H9 (cell line): ENCODE measurements at regions not wholly inside any gene's neighbourhood (a gene's known extent, or its start where the extent isn't known, plus 50 kb on each side); places are given as distances from the start of the nearest gene placed in this dataset.

Experiments used
- DNase-seq: peaks from one replicate; pipeline ENCODE4 v3.0.0-alpha.2; 2017
- H2AFZ ChIP-seq: one replicate; pipeline ENCODE4 v1.6.1; 2013; ENCODE audit warnings: mild to moderate bottlenecking, low read length, control low read depth, moderate library complexity
- H2AK5ac ChIP-seq: 2 replicates; pipeline ENCODE4 v1.6.1; 2013; ENCODE audit warnings: low read length, control low read depth, mixed read lengths; ENCODE audit not compliant: insufficient read length
- H2BK120ac ChIP-seq: one replicate; pipeline ENCODE4 v1.6.1; 2013; ENCODE audit warnings: low read depth, mild to moderate bottlenecking, low read length, control low read depth, inconsistent platforms; ENCODE audit not compliant: poor library complexity, severe bottlenecking
- H2BK12ac ChIP-seq: 2 replicates; pipeline ENCODE4 v1.6.1; 2013; ENCODE audit warnings: low read length, control low read depth, mixed read lengths, low read depth; ENCODE audit not compliant: insufficient read length
- H2BK15ac ChIP-seq: 2 replicates; pipeline ENCODE4 v1.6.1; 2013; ENCODE audit warnings: low read depth, low read length, control low read depth
- H2BK20ac ChIP-seq: one replicate; pipeline ENCODE4 v1.6.1; 2013; ENCODE audit warnings: low read depth, mild to moderate bottlenecking, low read length, control low read depth, inconsistent platforms; ENCODE audit not compliant: poor library complexity, severe bottlenecking
- H2BK5ac ChIP-seq: 2 replicates; pipeline ENCODE4 v1.6.1; 2013; ENCODE audit warnings: low read length, control low read depth, mixed read lengths; ENCODE audit not compliant: insufficient read length
- H3K14ac ChIP-seq: 2 replicates; pipeline ENCODE4 v1.6.1; 2013; ENCODE audit warnings: low read length, control low read depth; ENCODE audit not compliant: insufficient read depth
- H3K18ac ChIP-seq: 2 replicates; pipeline ENCODE4 v1.6.1; 2013; ENCODE audit warnings: low read depth, mild to moderate bottlenecking, mixed read lengths, low read length, control low read depth; ENCODE audit not compliant: insufficient read length
- H3K23ac ChIP-seq: 2 replicates; pipeline ENCODE4 v1.6.1; 2013; ENCODE audit warnings: low read length, control low read depth, mixed read lengths, low read depth; ENCODE audit not compliant: insufficient read length
- H3K23me2 ChIP-seq: 2 replicates; pipeline ENCODE4 v1.6.1; 2013; ENCODE audit warnings: low read depth, mild to moderate bottlenecking, mixed read lengths, low read length, control low read depth; ENCODE audit not compliant: insufficient read length, poor library complexity, severe bottlenecking
- H3K27ac ChIP-seq: 2 replicates; pipeline ENCODE4 v1.5.1; 2013; ENCODE audit warnings: low read length, control low read depth, mixed read lengths, low read depth; ENCODE audit not compliant: insufficient read length
- H3K27me3 ChIP-seq: 2 replicates; pipeline ENCODE4 v1.6.1; 2013; ENCODE audit warnings: low read length, control low read depth, inconsistent platforms; ENCODE audit not compliant: insufficient read depth
- H3K4ac ChIP-seq: 2 replicates; pipeline ENCODE4 v1.6.1; 2013; ENCODE audit warnings: low read depth, mild to moderate bottlenecking, control low read depth, inconsistent platforms, low read length, moderate library complexity
- H3K4me1 ChIP-seq: 2 replicates; pipeline ENCODE4 v1.6.1; 2013; ENCODE audit warnings: low read length, control low read depth, inconsistent platforms; ENCODE audit not compliant: insufficient read depth
- H3K4me2 ChIP-seq: 2 replicates; pipeline ENCODE4 v1.6.1; 2013; ENCODE audit warnings: low read length, control low read depth, mixed read lengths; ENCODE audit not compliant: insufficient read length, insufficient read depth
- H3K56ac ChIP-seq: 2 replicates; pipeline ENCODE4 v1.6.1; 2013; ENCODE audit warnings: low read depth, mild to moderate bottlenecking, mixed read lengths, low read length, control low read depth; ENCODE audit not compliant: insufficient read length
- H3K79me1 ChIP-seq: 2 replicates; pipeline ENCODE4 v1.6.1; 2013; ENCODE audit warnings: low read depth, mild to moderate bottlenecking, moderate library complexity, low read length, control low read depth, inconsistent platforms; ENCODE audit not compliant: insufficient read depth, poor library complexity, severe bottlenecking
- H3K79me2 ChIP-seq: 2 replicates; pipeline ENCODE4 v1.6.1; 2013; ENCODE audit warnings: low read length, control low read depth, inconsistent platforms; ENCODE audit not compliant: insufficient read depth
- H3K9ac ChIP-seq: 2 replicates; pipeline ENCODE4 v1.6.1; 2013; ENCODE audit warnings: low read length, control low read depth, mixed read lengths; ENCODE audit not compliant: insufficient read length; ENCODE audit errors: extremely low read depth
- H3K9me3 ChIP-seq: one replicate; pipeline ENCODE4 v1.6.1; 2013; ENCODE audit warnings: low read depth, low read length, inconsistent platforms; ENCODE audit not compliant: control insufficient read depth
- H3T11ph ChIP-seq: one replicate; pipeline ENCODE4 v1.6.1; 2013; ENCODE audit warnings: mild to moderate bottlenecking, low read length, control low read depth, inconsistent platforms
- H4K20me1 ChIP-seq: one replicate; pipeline ENCODE4 v1.6.1; 2013; ENCODE audit not compliant: control insufficient read depth, insufficient read length, insufficient read depth
- H4K5ac ChIP-seq: 2 replicates; pipeline ENCODE4 v1.6.1; 2013; ENCODE audit warnings: low read depth, mild to moderate bottlenecking, mixed read lengths, low read length, control low read depth; ENCODE audit not compliant: insufficient read length
- H4K8ac ChIP-seq: replicated peaks from 2 replicates; pipeline ENCODE4 v1.6.1; 2013; ENCODE audit warnings: low read length, control low read depth, mixed read lengths, low read depth; ENCODE audit not compliant: insufficient read length
- H4K91ac ChIP-seq: 2 replicates; pipeline ENCODE4 v1.6.1; 2013; ENCODE audit warnings: low read depth, mild to moderate bottlenecking, moderate library complexity, mixed read lengths, low read length, control low read depth; ENCODE audit not compliant: insufficient read length
- H3K27ac Mint-ChIP-seq, 3 experiments: 2 replicates in 2 of 3; 3 replicates in 1 of 3; pipeline ENCODE4 v1.8.0; 2020 to 2021; ENCODE audit warnings: mixed read lengths in 3 of 3, mild to moderate bottlenecking in 1 of 3, moderate library complexity in 1 of 3
- H3K27me3 Mint-ChIP-seq: 2 replicates; pipeline ENCODE4 v1.8.0; 2021; ENCODE audit warnings: low read depth, mild to moderate bottlenecking, moderate library complexity, mixed read lengths
- H3K36me3 Mint-ChIP-seq, 3 experiments: 2 replicates in 2 of 3; 3 replicates in 1 of 3; pipeline ENCODE4 v1.8.0; 2020 to 2021; ENCODE audit warnings: low read depth in 3 of 3, mixed read lengths in 3 of 3; ENCODE audit not compliant: insufficient read depth in 1 of 3
- H3K4me1 Mint-ChIP-seq, 2 experiments: 2 replicates each; pipeline ENCODE4 v1.8.0; 2020; ENCODE audit warnings: mixed read lengths in 2 of 2
- H3K4me3 Mint-ChIP-seq, 2 experiments: 2 replicates in 1 of 2; 3 replicates in 1 of 2; pipeline ENCODE4 v1.8.0; 2020 to 2021; ENCODE audit warnings: mild to moderate bottlenecking in 2 of 2, mixed read lengths in 2 of 2, moderate library complexity in 1 of 2
- H3K9me3 Mint-ChIP-seq, 2 experiments: 2 replicates in 1 of 2; 3 replicates in 1 of 2; pipeline ENCODE4 v1.8.0; 2020; ENCODE audit warnings: mild to moderate bottlenecking in 2 of 2, mixed read lengths in 2 of 2, moderate library complexity in 1 of 2
- WGBS: extraction: QIAGEN DNeasy Blood & Tissue Kit; methylation state at CpG from one replicate; pipeline ENCODE4 v1.1.7; 2013; ENCODE audit warnings: missing lambda C conversion rate, low lambda C conversion rate, mixed read lengths; ENCODE audit not compliant: insufficient read length; ENCODE audit errors: extremely low coverage; 5-methylcytosine and 5-hydroxymethylcytosine counted together
- TF ChIP-seq, protein P1 (sequence below): fragments of 200-600 bp; sonication (generic); conservative IDR thresholded peaks from 3 replicates; pipeline ENCODE4 v1.8.0; 2021; ENCODE audit warnings: antibody characterized with exemption, mild to moderate bottlenecking

DNA sequence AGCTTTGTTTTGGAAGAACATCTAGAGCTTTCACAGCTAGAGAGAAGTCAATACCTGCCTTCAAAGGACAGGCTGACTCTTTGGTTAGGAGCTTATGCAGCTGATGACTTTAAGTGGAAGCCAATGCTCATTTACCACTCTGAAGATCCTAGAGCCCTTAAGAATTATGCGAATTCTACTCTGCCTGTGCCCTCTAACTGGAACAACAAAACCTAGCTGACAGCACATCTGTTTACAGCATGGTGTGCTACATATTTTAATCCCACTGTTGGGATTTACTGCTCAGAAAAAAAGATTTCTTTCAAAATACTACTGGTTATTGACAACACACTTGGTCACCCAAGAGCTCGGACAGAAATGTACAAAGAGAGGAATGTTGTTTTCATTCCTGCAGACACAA lies 57.3 kb downstream of the PALS2 start:
- Histone ChIP-seq H3T11ph (no peak overlapping the region), H2BK120ac (no peak overlapping the region), H3K14ac (no peak overlapping the region), H3K27me3 (no peaks in the 10 kb centered on the region), H2BK15ac (no peak overlapping the region), H3K23me2 (no peaks in the 10 kb centered on the region), H3K4ac (no peak overlapping the region), H2BK5ac (no peak overlapping the region), H2AK5ac (no peak overlapping the region), H3K9ac (no peak overlapping the region), H3K9me3 (no peaks in the 10 kb centered on the region), H4K20me1 (no peaks in the 10 kb centered on the region), H3K79me1 (no peaks in the 10 kb centered on the region), H3K18ac (no peak overlapping the region), H4K5ac (no peak overlapping the region), H3K23ac (no peak overlapping the region), H3K79me2 (no peaks in the 10 kb centered on the region; the same call in 1 of the 2 replicates), H4K91ac (no peak overlapping the region), H3K27ac (no peak overlapping the region), H2AFZ (no peak overlapping the region), H3K4me2 (no peak overlapping the region), H3K56ac (no peak overlapping the region), H2BK20ac (no peak overlapping the region), H4K8ac (no peak overlapping the region), H2BK12ac (no peak overlapping the region), H3K4me1 (no peaks in the 10 kb centered on the region)
- no peak for DNase-seq
- no CpG with 5 or more reads among the region's 2 CpGs for WGBS
- no peak overlapping the region for H3K27ac Mint-ChIP-seq
- H3K9me3 Mint-ChIP-seq = peaks cover 3 to 9% of the 10 kb centered on the region in 2 experiments; a peak in 2 of 5 replicates
- no peaks in the 10 kb centered on the region for H3K4me1 Mint-ChIP-seq
- no peak overlapping the region for H3K4me3 Mint-ChIP-seq
- H3K36me3 Mint-ChIP-seq = peaks cover 33 to 48% (median 40%) of the 10 kb centered on the region in 3 experiments
- no peaks in the 10 kb centered on the region for H3K27me3 Mint-ChIP-seq
- TF ChIP-seq, protein P1, sequence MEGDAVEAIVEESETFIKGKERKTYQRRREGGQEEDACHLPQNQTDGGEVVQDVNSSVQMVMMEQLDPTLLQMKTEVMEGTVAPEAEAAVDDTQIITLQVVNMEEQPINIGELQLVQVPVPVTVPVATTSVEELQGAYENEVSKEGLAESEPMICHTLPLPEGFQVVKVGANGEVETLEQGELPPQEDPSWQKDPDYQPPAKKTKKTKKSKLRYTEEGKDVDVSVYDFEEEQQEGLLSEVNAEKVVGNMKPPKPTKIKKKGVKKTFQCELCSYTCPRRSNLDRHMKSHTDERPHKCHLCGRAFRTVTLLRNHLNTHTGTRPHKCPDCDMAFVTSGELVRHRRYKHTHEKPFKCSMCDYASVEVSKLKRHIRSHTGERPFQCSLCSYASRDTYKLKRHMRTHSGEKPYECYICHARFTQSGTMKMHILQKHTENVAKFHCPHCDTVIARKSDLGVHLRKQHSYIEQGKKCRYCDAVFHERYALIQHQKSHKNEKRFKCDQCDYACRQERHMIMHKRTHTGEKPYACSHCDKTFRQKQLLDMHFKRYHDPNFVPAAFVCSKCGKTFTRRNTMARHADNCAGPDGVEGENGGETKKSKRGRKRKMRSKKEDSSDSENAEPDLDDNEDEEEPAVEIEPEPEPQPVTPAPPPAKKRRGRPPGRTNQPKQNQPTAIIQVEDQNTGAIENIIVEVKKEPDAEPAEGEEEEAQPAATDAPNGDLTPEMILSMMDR = no peak
